HG02763 (cell line): ENCODE measurements at regions not wholly inside any gene's neighbourhood (a gene's known extent, or its start where the extent isn't known, plus 50 kb on each side); places are given as distances from the start of the nearest gene placed in this dataset.

Experiments
- ATAC-seq: cut with Tn5 transposase; IDR thresholded peaks from one replicate; pipeline ENCODE4 v1.9.1; 2021; ENCODE audit warnings: mild to moderate bottlenecking, moderate library complexity; ENCODE audit not compliant: unreplicated experiment

DNA sequence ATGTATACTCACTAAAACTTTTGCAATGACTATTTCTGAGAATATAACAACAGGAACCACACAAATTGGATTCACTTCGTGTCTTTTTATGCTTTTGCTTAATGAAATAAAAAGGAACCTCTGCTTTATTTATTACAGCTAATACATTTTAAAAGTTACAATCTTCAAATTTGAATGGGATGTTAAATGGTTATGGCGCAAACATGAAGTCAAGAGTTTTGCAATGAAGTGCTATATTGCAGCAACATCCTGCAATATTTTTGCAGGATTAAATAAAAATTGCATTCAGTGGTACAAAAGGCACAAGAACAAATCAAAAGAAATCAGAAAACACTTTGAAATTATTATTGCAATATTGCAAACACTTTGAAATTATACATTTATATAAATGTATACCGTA lies 1519.0 kb upstream of the MIR17HG start:
- no peak for ATAC-seq

DNA sequence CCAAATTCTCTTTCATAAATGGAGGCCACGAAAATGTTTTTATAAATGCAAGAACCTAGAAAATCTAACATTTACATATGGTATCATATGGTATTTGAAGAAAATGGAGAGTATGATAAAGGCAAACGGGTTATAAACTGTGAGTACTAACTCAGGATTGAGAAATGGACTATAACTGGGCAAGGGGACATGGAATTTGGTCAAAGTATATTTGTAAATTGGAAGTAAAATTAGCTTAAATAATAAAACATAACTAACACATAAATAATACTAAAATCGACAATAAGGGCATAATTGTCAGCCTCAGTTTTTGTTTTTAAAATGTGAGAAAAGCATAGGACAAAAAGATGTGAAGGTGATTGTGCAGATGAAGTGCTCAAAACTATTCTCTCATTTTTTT lies 1516.3 kb upstream of the MIR17HG start:
- no peak for ATAC-seq

DNA sequence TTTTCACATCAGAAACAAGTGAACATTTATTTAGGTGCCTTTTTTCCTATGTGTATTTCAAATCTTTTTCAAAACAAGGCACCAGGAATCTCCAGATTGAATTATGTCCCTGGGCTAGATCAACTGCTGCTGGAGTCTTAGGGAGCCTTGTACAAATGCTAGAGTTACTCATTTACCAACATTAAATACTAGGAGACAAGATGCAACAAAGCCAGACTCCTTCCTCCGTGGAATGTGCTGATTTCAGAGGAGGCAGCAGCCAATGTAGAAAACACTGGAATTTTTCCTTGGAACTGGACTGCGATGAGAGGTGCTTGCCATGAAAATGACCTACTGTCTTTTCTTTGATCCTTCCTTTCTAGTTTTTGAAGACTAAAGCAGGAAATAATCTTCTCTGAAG lies 1514.7 kb upstream of the MIR17HG start:
- no peak for ATAC-seq

DNA sequence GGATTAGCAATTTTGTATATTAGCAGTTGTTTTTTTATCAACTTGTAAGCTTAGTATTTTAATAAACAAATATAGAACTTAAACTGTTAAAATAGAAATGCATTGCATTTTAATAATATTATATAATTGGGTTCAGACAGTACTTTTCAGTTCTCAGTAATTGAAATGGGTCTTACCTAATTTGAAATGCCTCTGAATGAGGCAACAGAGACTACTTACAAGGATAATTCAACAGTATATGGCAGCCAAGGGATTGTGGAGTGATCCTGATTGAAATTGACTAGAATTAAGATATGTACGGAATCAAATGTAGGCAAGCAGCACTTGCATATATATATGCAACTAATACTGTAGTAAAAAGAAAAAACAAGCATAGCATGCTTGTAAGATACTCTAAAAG lies 1503.9 kb upstream of the MIR17HG start:
- no peak for ATAC-seq

DNA sequence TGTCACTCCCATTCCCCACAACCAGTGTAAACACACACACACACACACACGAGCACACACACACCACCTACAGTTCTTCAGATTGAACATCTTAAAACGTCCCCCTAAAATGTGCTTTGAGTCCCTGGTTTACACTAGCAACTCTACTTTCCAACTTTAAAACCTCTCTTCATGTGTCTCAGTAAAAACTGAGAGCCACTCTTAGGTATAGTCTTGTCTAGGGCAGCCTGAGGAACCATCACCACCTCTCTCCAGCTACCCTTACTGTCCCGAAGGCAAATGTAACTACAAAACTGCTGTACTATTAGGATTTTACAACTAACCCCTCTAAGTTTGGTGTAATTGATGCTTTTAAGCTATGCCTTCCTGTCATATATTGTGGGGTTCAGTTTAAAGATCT lies 1501.6 kb upstream of the MIR17HG start:
- ATAC-seq, result no peak

DNA sequence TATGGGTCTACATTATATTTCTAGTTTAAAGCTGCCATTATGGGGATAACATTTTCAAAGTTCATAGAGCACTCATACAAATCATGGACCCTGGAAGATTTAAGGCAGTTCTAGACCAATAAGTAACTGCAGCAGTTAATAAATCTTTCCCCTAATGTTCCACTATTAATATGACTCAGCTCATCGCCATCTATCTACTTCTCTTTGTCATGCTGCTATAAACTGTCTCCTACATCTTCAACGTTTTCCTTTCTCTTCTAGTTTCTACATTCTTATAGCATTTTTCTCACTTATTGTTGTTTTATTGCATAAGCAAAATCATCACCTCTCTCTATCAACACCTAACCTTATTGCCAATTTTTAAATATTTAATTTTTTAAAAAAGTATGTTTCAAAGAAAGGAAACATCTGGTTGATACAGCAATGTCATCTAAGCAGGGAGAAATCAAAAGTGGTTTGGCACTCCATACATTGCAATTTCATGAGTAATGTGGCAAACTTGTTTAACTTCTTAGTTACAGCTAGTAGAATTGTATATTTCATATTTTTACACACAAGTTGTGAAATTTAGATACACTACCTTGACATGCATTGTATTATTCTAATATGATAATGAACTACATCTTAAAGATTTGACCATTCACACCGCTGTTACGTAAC lies 1500.4 kb upstream of the MIR17HG start:
- ATAC-seq, result no peak

DNA sequence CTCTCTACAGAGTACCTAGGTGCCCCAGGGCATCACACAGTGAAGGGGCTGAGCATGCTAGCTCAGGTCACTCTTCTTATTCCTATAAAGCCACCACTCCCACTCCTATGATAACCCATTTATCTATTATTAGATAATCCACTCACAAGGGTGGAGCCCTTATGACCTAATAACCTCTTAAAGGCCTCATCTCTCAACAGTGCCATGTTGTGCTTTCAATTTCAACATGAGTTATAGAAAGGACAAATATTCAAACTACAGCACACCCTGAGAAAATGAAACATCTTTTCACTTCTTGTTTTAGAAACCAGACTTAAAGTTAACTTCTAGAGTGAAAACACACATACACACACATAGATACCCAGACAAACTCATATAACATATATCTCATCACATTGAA lies 1494.9 kb upstream of the MIR17HG start:
- no peak for ATAC-seq

DNA sequence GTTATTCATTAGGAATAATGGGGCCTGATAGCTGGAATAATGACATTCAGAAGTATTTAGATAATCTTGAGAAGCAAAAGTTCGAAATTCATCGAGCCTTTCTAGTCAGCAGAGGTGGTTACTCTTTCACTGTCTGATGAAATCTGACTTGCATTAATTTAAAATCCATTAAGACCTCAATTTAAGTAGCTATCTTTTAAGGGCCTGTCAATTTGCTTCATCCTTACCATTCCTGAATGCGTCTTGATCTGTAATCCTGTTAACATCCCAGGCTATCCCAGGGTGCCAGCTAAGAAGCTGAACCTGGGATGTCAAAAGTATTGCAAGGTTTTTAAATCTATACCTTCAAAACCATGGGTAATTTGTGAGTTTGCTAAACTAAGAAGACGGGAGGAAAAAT lies 1491.0 kb upstream of the MIR17HG start:
- no peak for ATAC-seq

DNA sequence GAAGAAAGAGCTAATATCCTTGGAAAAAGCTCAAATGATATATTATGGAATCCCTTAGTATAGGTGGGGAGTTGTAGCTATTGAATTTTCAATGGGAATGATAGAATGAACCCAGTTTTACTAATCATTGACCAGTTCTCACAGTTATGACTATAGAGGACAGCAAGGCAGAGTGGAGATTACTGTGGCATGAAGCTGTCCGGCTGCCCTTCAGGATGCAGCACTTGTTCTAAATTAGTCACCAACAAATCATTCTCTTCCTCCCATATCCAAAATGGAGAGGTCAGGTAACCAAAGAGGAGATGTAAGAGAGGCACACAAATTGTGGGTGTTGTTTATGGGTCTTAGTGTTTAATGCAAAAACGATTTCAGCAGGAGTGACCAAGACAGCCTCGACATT lies 1490.0 kb upstream of the MIR17HG start:
- ATAC-seq, result no peak

DNA sequence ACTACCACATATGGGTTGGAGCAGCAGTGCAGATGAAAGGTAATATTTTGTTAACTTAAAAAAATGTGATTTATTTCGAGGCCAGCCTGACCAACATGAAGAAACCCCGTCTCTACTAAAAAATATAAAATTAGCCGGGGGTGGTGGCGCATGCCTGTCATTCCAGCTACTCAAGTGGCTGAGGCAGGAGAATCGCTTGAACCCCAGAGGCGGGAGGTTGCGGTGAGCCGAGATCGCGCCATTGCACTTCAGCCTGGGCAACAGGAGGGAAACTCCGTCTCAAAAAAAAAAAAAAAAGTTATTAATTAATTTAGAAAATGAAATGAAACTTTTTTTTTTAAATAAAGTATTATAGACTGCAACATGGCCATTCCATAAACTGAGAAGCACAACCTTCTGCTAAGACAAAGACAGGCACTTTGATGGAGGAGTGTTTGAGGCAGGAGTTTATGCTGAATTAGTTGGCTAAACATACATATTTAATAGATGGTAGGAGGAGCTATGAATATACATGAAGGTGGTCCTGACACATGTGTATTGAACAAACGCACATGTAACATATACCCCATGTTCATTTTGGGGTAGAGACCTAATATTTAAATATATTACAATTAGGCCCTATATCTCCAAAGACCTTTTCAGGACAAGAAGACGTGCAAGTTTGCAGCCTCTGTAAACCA lies 1485.3 kb upstream of the MIR17HG start:
- no peak for ATAC-seq

DNA sequence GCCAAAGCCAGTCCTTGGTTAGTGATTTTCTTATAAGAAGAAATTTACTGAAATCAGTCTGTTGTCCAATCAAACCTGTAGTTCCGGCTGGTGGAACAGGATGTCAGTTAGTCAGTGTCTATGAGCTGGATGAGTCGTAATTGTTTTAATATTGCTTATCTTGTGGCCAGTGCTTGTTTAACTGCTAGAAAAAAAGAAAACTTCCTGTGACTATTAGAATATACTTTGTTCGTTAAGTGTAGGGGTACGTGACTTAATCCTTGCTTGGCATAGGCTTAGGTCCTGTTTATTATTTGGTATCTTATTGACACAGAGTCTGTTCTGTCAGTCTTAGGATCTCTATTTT lies 1484.8 kb upstream of the MIR17HG start:
- no peak for ATAC-seq

DNA sequence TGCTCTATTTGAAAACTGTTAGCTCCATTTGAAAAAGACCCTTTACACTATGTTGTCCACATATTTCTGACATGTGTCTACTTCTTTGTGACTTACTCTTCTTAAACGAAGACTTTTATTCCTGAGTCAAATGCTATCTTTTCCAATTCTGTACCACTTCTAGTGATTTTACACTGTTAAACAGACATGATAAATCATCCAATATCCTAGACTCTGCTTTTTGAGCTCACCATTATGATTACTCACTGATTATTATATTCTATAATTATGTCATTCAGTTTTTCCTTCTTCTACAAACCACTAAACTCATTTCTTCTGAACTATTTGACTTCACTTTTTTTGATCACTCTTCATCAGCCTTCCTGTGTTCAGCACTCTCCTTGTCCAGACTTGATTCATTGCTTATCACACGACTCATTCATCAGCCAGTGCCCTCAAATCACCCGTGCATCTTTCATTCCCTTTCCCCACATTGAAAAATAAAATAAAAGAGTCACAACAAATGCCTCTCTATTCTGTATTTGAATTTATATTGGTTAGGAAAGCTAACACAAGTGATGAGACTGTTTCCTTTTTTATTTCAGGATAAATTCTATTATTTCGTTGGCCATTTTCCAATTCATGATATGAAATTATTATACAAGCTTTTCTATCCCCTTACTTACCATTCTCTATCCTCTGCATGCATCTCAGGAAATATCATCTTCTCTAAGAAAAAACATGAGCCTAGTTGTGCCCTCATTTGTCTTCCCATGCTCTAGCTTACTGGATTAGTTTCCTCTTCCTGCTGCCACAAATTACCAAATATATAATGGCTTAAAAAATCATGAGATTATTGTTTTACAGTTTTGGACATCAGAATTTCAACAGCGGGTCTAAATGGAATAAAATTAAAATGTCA lies 1482.1 kb upstream of the MIR17HG start:
- ATAC-seq, result no peak

DNA sequence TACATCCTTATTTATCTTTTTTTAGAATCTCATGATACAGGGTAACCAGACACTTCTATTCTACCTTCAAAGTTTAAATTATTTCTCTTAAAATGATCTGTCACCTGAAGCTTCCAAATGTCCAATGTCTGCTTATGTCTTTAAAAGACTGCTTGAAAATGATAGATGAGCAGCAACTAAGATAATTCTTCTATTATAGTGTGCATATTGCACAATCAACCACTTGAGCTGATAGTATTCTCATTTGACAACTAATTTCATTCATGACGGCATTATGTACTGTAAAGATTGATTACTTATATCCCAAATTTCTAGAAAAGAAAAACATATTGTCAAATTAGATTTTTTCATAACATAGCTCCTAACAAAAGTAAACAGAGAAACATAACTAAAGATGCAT lies 1478.2 kb upstream of the MIR17HG start:
- ATAC-seq, result no peak

DNA sequence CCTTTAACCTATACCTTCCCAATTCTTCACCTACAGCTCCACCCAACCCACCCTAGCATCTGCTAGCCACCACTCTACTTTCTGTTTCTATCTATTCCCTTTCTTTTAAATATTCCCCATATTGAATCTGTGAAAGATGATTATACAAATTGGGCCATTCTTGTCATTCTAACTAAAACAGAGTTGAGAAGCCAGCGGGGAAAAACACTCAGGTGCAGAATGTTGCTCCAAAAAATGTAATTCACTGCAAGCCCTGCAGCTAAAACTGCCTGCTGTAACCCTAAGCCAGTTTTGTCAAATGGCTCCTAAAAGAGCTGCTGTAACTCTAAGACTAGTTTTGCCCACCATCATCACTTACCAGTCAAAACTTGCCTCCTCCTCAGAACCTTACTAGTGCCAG lies 1468.6 kb upstream of the MIR17HG start:
- ATAC-seq, result no peak

DNA sequence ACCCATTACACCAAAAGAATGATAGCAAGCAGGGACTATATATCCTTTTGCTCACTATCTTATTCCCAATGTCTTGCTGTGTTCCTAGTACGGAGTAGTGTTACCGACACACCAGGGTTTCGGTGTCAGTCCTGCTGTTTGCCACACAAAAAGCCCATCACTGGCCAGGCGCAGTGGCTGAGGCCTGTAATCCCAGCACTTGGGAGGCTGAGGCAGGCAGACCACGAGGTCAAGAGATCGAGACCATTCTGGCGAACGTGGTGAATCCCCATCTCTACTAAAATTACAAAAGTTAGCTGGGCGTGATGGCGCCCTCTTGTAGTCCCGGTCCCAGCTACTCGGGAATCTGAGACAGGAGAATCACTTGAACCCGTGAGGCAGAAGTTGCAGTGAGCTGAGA lies 1467.3 kb upstream of the MIR17HG start:
- no peak for ATAC-seq

DNA sequence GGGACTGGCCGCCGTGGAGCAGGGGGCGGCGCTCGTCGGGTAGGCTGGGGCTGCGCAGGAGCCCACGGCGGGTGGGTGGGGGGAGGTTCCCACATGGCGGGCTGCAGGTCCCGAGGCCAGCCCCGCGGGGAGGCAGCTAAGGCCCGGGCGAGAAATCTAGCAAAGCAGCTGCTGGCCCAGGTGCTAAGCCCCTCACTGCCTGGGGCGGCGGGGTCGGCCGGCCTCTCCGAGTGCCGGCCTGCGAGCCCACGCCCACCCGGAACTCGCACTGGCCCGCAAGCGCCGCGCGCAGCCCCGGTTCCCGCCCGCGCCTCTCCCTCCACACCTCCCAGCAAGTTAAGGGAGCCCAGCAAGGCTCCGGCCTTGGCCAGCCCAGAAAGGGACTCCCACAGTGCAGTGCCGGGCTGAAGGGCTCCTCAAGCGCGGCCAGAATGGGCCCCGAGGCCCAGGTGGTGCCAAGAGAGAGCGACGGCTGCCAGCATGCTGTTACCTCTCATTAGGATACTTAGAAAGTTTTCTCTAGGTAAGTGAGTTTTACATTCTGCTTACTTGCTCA lies 1463.5 kb upstream of the MIR17HG start:
- no peak for ATAC-seq

DNA sequence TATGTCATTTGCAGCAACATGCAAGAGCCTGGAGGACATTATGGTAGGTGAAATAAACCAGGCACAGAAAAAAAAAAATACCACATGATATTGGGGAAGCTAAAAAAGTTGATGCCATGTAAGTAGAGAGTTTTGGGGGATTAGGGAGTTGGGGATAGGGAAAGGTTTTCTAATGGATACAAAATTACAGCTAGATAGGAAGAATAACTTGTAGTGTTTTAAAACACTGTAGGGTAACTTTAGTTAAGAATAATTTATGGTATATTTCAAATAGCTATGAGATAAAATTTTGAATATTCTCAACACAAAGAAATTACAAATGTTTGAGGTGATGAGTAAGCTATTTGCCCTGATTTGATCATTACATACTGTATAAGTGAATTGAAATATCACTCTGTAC lies 1456.7 kb upstream of the MIR17HG start:
- ATAC-seq, result no peak

DNA sequence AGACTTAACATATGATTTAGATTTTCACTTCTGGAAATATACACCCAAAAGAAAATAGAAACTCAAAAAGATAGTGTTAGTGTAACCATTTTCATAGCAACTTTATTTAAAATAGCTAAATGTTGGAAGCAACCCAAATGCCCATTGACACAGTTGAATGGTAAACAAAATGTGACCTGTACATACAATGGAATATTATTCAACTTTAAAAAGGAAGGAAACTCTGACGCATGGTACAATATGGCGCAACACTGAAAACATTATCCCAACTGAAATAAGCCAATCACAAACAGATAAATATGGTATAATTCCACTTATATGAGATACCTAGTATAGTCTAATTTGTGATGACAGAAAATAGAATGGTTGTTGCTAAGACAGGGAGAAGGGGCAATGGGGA lies 1456.1 kb upstream of the MIR17HG start:
- ATAC-seq, result no peak

DNA sequence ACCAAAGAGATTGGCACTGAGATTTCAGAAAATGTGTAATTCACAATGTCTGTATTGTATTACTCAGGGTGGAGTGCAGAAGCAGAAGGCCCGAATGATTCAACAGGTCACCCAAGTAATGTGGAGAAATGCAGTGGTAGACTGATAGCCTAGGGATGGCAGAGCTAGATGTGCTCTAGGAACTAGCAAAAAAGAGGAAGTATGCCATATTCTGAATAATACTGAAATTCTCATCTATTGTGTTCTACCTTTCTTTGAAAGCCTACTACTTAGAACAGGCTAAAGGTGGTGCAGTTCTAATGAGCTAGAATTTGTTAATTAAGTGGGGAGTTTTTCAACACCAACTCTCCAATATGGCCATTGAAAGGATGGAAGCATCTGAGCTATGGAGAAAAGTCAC lies 1449.8 kb upstream of the MIR17HG start:
- peak; percentile 53 for ATAC-seq

DNA sequence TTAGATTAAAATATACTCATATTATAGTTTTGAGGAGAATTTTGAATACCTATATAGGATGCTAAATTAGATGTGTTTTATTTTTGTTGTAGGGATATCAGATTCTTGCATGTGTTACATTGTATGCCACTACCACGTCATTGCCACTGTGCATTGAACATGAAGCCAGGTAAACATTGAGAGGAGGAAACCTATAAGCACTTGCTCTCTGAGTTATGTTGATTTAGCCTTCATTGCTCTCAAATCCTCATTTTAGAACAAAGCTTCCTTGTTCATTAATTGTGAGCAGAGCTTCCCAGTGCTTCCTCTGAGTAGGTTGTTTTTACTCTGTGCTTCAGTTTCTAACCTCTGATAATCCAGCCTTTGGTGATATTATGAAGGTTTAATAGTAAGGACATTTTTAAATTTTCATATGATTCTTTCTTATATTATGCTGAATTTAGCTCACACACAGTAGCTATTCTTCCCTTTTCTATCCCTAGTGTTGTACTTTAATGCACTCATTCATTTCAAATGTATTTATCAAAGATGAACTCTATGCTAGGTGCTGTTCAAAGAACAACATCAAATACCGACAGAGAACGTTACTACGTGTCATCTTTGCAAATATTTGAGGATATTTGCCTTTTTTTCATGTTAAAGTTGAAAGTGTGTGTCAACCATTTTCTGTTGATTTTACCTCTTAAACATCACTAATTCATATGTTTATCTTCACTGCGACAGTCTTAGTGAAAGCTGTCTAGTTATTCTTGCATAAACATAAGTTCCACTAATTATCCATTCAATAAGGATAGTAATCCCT lies 1448.0 kb upstream of the MIR17HG start:
- no peak for ATAC-seq
